Panc1 (cell line): ENCODE measurements at regions not wholly inside any gene's neighbourhood (a gene's known extent, or its start where the extent isn't known, plus 50 kb on each side); places are given as distances from the start of the nearest gene placed in this dataset.

Experiments
- CTCF ChIP-seq: fragments of 450-650 bp; IDR thresholded peaks from 2 replicates; pipeline ENCODE4 v1.5.1; 2017; ENCODE audit warnings: mild to moderate bottlenecking
- POLR2AphosphoS5 ChIP-seq: IDR thresholded peaks from 2 replicates; pipeline ENCODE4 v1.6.1; 2012; ENCODE audit warnings: mild to moderate bottlenecking, low read depth, low read length, moderate library complexity
- REST ChIP-seq, 2 experiments: IDR thresholded peaks; 2 replicates each; pipeline ENCODE4 v1.6.1; 2011 to 2012; ENCODE audit warnings: low read depth in 2 of 2, control low read depth in 1 of 2, low read length in 1 of 2, mild to moderate bottlenecking in 1 of 2, moderate library complexity in 1 of 2; ENCODE audit not compliant: insufficient read depth in 1 of 2

- TF ChIP-seq CTCF (no peak), POLR2AphosphoS5 (no peak), REST (IDR thresholded peaks at IDR 0.05; ENCODE audit: insufficient read depth in 1 of 2, low read depth in 2 of 2, low read length in 1 of 2) (no peak)
These were observed 141.7 kb upstream of the PRLR start for GRCh38 chr5:35371951-35372426.
